Loucy (cell line): ENCODE measurements at regions not wholly inside any gene's neighbourhood (a gene's known extent, or its start where the extent isn't known, plus 50 kb on each side); places are given as distances from the start of the nearest gene placed in this dataset.

Source experiments
- H2AFZ ChIP-seq: fragments of 200-600 bp; sonication (generic); 2 replicates; pipeline ENCODE4 v1.6.0; 2016; ENCODE audit warnings: antibody characterized with exemption, mild to moderate bottlenecking, low read length, moderate library complexity
- H3F3A ChIP-seq: fragments of 200-600 bp; 2 replicates; pipeline ENCODE4 v1.6.0; 2016; ENCODE audit warnings: antibody characterized with exemption, low read depth, mild to moderate bottlenecking
- H3K27me3 ChIP-seq: fragments of 200-600 bp; sonication (generic); 2 replicates; pipeline ENCODE4 v1.6.1; 2014; ENCODE audit warnings: low read length, mild to moderate bottlenecking; ENCODE audit not compliant: insufficient read depth, poor library complexity, severe bottlenecking
- H3K36me3 ChIP-seq: fragments of 200-600 bp; sonication (generic); 2 replicates; pipeline ENCODE4 v1.6.1; 2016; ENCODE audit warnings: low read length; ENCODE audit not compliant: insufficient read depth
- H3K4me1 ChIP-seq: fragments of 200-600 bp; sonication (generic); 2 replicates; pipeline ENCODE4 v1.5.1; 2014; ENCODE audit warnings: low read length, mild to moderate bottlenecking; ENCODE audit not compliant: insufficient read depth, poor library complexity, severe bottlenecking
- H3K4me2 ChIP-seq: fragments of 200-600 bp; sonication (generic); 2 replicates; pipeline ENCODE4 v1.6.0; 2014; ENCODE audit warnings: antibody characterized with exemption, low read length, low read depth, mild to moderate bottlenecking; ENCODE audit not compliant: poor library complexity, severe bottlenecking
- H3K4me3 ChIP-seq: fragments of 200-600 bp; sonication (generic); 2 replicates; pipeline ENCODE4 v1.5.1; 2014; ENCODE audit warnings: low read length, mild to moderate bottlenecking, mixed read lengths; ENCODE audit not compliant: poor library complexity, severe bottlenecking
- H3K79me2 ChIP-seq: fragments of 200-600 bp; sonication (generic); 2 replicates; pipeline ENCODE4 v1.6.1; 2014; ENCODE audit warnings: low read length; ENCODE audit not compliant: insufficient read depth
- H3K9ac ChIP-seq: fragments of 200-600 bp; sonication (generic); 2 replicates; pipeline ENCODE4 v1.6.0; 2014; ENCODE audit warnings: mild to moderate bottlenecking, low read depth, low read length, moderate library complexity; ENCODE audit not compliant: poor library complexity, severe bottlenecking
- H3K9me2 ChIP-seq: fragments of 200-600 bp; sonication (generic); replicated peaks from 2 replicates; pipeline ENCODE4 v1.6.1; 2016; ENCODE audit warnings: low read depth, low read length, mixed read lengths
- H3K9me3 ChIP-seq: fragments of 200-600 bp; sonication (generic); 2 replicates; pipeline ENCODE4 v1.6.1; 2014; ENCODE audit warnings: mild to moderate bottlenecking, antibody characterized with exemption, low read length, low read depth; ENCODE audit not compliant: insufficient read depth
- H4K20me1 ChIP-seq: fragments of 200-600 bp; sonication (generic); 2 replicates; pipeline ENCODE4 v1.6.0; 2014; ENCODE audit warnings: antibody characterized with exemption, low read length, mild to moderate bottlenecking; ENCODE audit not compliant: insufficient read depth, poor library complexity, severe bottlenecking
- CTCF ChIP-seq: fragments of 200-600 bp; sonication (generic); conservative IDR thresholded peaks from 2 replicates; pipeline ENCODE4 v1.5.1; 2014; ENCODE audit warnings: mild to moderate bottlenecking, antibody characterized with exemption, low read length
- EZH2phosphoT487 ChIP-seq: fragments of 200-600 bp; IDR thresholded peaks from 2 replicates; pipeline ENCODE4 v1.6.1; 2018; ENCODE audit warnings: antibody characterized with exemption, mild to moderate bottlenecking, moderate library complexity, borderline replicate concordance

- H2AFZ ChIP-seq = no peak overlapping the region
Measured at GRCh38 chr18:78895207-78896001, 84.2 kb upstream of the SALL3 start.

GRCh38 chr18:78896111-78896905 lies 83.3 kb upstream of the SALL3 start:
- Histone ChIP-seq H3K27me3 (no peaks in the 10 kb centered on the region), H3K4me1 (no peaks in the 10 kb centered on the region), H3K9me2 (no peaks in the 10 kb centered on the region), H3K36me3 (no peaks in the 10 kb centered on the region), H3F3A (no peaks in the 10 kb centered on the region), H3K9ac (no peak overlapping the region), H3K4me2 (no peak overlapping the region), H3K9me3 (peaks cover 39% of the 10 kb centered on the region; the same call in 1 of the 2 replicates), H2AFZ (no peak overlapping the region), H3K4me3 (no peak overlapping the region), H3K79me2 (no peaks in the 10 kb centered on the region), H4K20me1 (no peaks in the 10 kb centered on the region)
- TF ChIP-seq CTCF (no peak), EZH2phosphoT487 (no peak)

More at GRCh38 chr18:78895207-78896001, 84.2 kb upstream of the SALL3 start:
- no peaks in the 10 kb centered on the region for H3K79me2 ChIP-seq
- H3K9ac ChIP-seq = no peak overlapping the region
- no peaks in the 10 kb centered on the region for H3K36me3 ChIP-seq
- H3K4me2 ChIP-seq = no peak overlapping the region
- H3K9me2 ChIP-seq = no peaks in the 10 kb centered on the region
- H3K4me1 ChIP-seq = no peaks in the 10 kb centered on the region
- no peaks in the 10 kb centered on the region for H3K27me3 ChIP-seq
- peaks cover 37% of the 10 kb centered on the region; the same call in 1 of the 2 replicates for H3K9me3 ChIP-seq
- H3K4me3 ChIP-seq = no peak overlapping the region
- no peaks in the 10 kb centered on the region for H3F3A ChIP-seq
- H4K20me1 ChIP-seq = no peaks in the 10 kb centered on the region
- TF ChIP-seq EZH2phosphoT487 (no peak), CTCF (no peak)

- no peaks in the 10 kb centered on the region for H3K79me2 ChIP-seq
- H3K27me3 ChIP-seq = no peaks in the 10 kb centered on the region
- no peaks in the 10 kb centered on the region for H3K36me3 ChIP-seq
- H3K9me2 ChIP-seq = no peaks in the 10 kb centered on the region
- no peak overlapping the region for H3K9ac ChIP-seq
- no peaks in the 10 kb centered on the region for H3F3A ChIP-seq
- H3K9me3 ChIP-seq = peaks cover 36% of the 10 kb centered on the region; the same call in 1 of the 2 replicates
- no peak overlapping the region for H3K4me2 ChIP-seq
- H2AFZ ChIP-seq = no peak overlapping the region
- no peaks in the 10 kb centered on the region for H3K4me1 ChIP-seq
- no peaks in the 10 kb centered on the region for H4K20me1 ChIP-seq
- no peak overlapping the region for H3K4me3 ChIP-seq
- no peak for TF ChIP-seq CTCF
- no peak for TF ChIP-seq EZH2phosphoT487
Measured at GRCh38 chr18:78898066-78898465, 81.6 kb upstream of the SALL3 start.
